Stimulated activated effector memory CD8-positive, alpha-beta T cell treated with anti-CD3 and anti-CD28 coated beads, Interleukin-12 subunit alpha, Interleukin-12 subunit beta, amount 100 ng/mL, for 72 hours (primary cell): ENCODE measurements at regions not wholly inside any gene's neighbourhood (a gene's known extent, or its start where the extent isn't known, plus 50 kb on each side); places are given as distances from the start of the nearest gene placed in this dataset.
"Not testable (repeated sequence)": the region's sequence is repeated elsewhere in the genome, so short reads cannot be mapped to it uniquely, and the experiment has no call there.

ENCODE experiments used
- ATAC-seq: fragments of 150-1000 bp; cut with Tn5 transposase; 2 replicates; pipeline ENCODE4 v1.10.0; 2021
- DNase-seq, 2 donors: peaks; one replicate each; pipeline ENCODE4 v3.0.0; 2021 to 2022; ENCODE audit warnings: low spot score in 2 of 2
- H3K27ac Mint-ChIP-seq: one replicate; pipeline ENCODE4 v1.8.0; 2022; ENCODE audit warnings: mild to moderate bottlenecking, mixed read lengths
- H3K36me3 Mint-ChIP-seq: one replicate; pipeline ENCODE4 v1.8.0; 2022; ENCODE audit warnings: mild to moderate bottlenecking, mixed read lengths
- H3K4me1 Mint-ChIP-seq: one replicate; pipeline ENCODE4 v1.8.0; 2022; ENCODE audit warnings: mixed read lengths
- H3K4me3 Mint-ChIP-seq: one replicate; pipeline ENCODE4 v1.8.0; 2022; ENCODE audit warnings: mild to moderate bottlenecking, mixed read lengths
- H3K9me3 Mint-ChIP-seq: one replicate; pipeline ENCODE4 v1.8.0; 2022; ENCODE audit warnings: mixed read lengths

- Mint-ChIP-seq H3K4me1 (no peaks in the 10 kb centered on the region), H3K36me3 (no peaks in the 10 kb centered on the region)
These were observed 412.7 kb downstream of the MAFB start for GRCh38 chr20:40276301-40276700.

DNA sequence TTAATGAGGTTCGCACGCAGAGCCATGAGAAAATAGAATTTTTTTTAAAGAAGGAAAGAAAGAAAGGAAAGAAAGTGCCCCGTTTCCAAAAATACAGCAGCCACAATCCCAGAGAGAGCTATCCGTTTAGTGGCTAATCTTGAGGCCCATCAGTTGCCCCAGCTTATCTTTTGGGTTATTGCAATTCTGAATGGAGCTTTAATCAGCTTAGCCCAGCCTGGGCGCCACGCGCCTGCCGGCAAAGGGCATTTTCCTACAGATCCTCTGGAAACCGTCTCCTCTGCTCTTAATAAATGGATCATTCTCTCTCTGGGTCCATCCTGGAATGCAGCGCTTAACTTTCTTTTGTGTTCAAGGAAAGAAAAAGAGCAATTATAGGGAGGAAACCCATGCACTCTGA is 413.3 kb downstream of the MAFB start:
- no peak for ATAC-seq
- Mint-ChIP-seq H3K4me3 (no peak overlapping the region), H3K36me3 (no peaks in the 10 kb centered on the region), H3K9me3 (no peaks in the 10 kb centered on the region), H3K4me1 (no peaks in the 10 kb centered on the region), H3K27ac (no peak overlapping the region)
- DNase-seq = no peak

More at GRCh38 chr20:40276301-40276700, 412.7 kb downstream of the MAFB start:
- no peak for ATAC-seq
- Mint-ChIP-seq H3K9me3 (no peaks in the 10 kb centered on the region), H3K27ac (no peak overlapping the region), H3K4me3 (no peak overlapping the region)
- no peak for DNase-seq

GRCh38 chr20:40274912-40275533 is 414.0 kb downstream of the MAFB start:
- Mint-ChIP-seq H3K27ac (no peak overlapping the region), H3K36me3 (no peaks in the 10 kb centered on the region), H3K4me1 (no peaks in the 10 kb centered on the region), H3K9me3 (no peaks in the 10 kb centered on the region), H3K4me3 (no peak overlapping the region)
- DNase-seq (no peak), ATAC-seq (no peak)

- not testable (repeated sequence) for ATAC-seq, H3K4me1 Mint-ChIP-seq, DNase-seq, H3K9me3 Mint-ChIP-seq, H3K4me3 Mint-ChIP-seq, H3K27ac Mint-ChIP-seq, H3K36me3 Mint-ChIP-seq
These were observed 419.8 kb downstream of the MAFB start for GRCh38 chr20:40269274-40269673.

DNA sequence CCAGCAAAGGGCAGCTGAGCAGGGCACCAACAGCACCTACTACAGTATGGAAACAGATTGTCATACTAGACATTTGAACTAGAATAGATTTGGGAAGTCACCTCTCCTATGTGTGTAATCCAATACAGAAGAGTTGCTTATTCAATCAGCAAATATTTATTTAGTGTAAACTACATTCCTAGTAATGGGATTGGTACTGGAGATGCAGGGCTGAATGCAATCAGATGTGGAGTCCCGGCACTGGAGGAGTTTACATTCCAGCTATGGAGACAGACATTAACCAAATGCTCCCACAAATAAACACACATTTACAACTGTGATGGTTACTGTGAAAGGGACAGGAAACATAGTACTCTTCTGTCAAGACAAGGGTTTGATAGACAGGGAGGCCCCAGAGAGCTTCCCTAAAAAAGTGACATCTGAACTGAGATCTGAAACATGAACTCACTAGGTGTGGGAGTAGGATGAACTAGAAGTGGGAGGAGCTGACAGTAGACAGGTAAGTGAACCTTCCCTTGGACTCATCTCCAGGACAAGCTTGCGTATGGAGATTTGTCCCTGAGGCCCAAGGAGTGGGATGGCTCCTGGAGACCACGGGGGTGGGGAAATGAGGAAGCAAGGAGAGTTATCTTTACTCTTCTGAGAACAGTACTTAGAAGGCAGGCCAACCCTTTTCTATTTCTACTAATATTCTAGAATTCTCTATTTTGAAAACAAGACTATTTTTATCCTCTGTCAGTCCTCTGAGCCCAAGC is 420.5 kb downstream of the MAFB start:
- H3K27ac Mint-ChIP-seq = no peak overlapping the region
- DNase-seq (no peak), ATAC-seq (peak; percentile 13)
- no peaks in the 10 kb centered on the region for H3K4me1 Mint-ChIP-seq
- H3K9me3 Mint-ChIP-seq = no peaks in the 10 kb centered on the region
- no peaks in the 10 kb centered on the region for H3K36me3 Mint-ChIP-seq
- H3K4me3 Mint-ChIP-seq = no peak overlapping the region

- Mint-ChIP-seq H3K9me3 (no peaks in the 10 kb centered on the region), H3K36me3 (no peaks in the 10 kb centered on the region), H3K4me3 (no peak overlapping the region), H3K4me1 (no peaks in the 10 kb centered on the region), H3K27ac (no peak overlapping the region)
- no peak for DNase-seq
- ATAC-seq = no peak
These were observed 423.1 kb downstream of the MAFB start for GRCh38 chr20:40265825-40266533.

DNA sequence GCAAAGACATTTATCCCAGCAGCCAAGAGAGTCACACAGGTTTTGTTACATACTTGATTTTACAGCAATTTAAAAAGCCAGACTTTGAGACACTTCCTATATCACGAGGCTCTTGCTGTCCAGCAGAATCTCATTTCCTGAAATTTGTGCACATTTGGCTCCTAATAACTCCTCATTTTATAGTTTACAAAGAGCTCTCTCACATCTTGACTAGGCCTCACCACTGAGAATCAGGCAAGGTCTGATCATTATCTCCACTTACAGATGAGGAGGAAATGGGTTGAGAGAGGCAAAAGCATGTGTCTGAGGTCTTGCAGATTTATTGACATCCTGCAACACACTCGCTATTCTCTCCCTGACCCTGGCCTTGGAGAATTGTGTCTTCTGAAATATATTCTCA is 426.8 kb downstream of the MAFB start:
- ATAC-seq (no peak), DNase-seq (no peak)
- Mint-ChIP-seq H3K9me3 (no peaks in the 10 kb centered on the region), H3K4me1 (no peaks in the 10 kb centered on the region), H3K4me3 (no peak overlapping the region), H3K36me3 (no peaks in the 10 kb centered on the region), H3K27ac (no peak overlapping the region)

GRCh38 chr20:40258931-40259330 is 430.1 kb downstream of the MAFB start:
- ATAC-seq = no peak
- DNase-seq = no peak
- no peaks in the 10 kb centered on the region for H3K36me3 Mint-ChIP-seq
- H3K9me3 Mint-ChIP-seq = no peaks in the 10 kb centered on the region
- no peaks in the 10 kb centered on the region for H3K4me1 Mint-ChIP-seq
- H3K27ac Mint-ChIP-seq = no peak overlapping the region
- no peak overlapping the region for H3K4me3 Mint-ChIP-seq

DNA sequence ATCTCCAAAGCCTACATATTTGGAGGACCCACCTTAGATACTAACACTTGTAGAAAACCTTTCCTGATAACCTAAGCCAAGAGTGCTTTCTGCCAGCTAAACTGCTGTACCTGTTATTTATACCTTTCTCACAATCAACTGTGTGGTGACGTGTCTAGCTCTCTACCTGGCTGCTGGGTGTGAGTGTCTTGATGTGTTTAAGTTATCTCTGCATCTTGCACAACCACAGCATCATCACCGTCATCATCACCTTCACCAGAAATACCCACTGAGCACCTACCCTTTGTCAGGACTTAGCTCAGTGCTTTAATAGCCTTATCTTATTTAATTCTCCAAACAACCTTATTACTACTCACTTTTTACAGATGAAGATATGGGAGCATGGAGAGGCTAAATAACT is 431.3 kb downstream of the MAFB start:
- no peak for DNase-seq
- ATAC-seq = no peak
- no peak overlapping the region for H3K27ac Mint-ChIP-seq
- H3K9me3 Mint-ChIP-seq = no peaks in the 10 kb centered on the region
- no peaks in the 10 kb centered on the region for H3K36me3 Mint-ChIP-seq
- no peaks in the 10 kb centered on the region for H3K4me1 Mint-ChIP-seq
- H3K4me3 Mint-ChIP-seq = no peak overlapping the region

DNA sequence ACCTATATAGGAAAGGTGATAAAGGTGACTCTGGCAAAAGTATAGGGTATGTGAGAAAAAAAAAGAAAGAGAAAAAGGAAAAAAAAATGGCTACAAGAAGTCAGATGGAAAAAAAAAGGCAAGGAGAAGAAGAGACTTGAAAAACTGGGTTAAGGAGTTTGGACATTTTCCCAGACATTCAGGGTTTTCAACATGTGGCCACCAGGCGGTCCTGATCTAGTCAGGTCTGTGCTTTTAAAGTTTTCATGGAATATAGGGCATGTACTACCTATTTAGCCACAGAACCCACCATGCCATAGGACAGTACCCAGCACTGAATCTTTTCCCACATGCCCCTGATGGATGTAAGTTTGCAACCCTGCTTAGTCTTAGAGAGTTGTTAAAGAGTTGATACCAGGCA is 433.7 kb downstream of the MAFB start:
- Mint-ChIP-seq H3K27ac (no peak overlapping the region), H3K36me3 (no peaks in the 10 kb centered on the region), H3K4me3 (no peak overlapping the region), H3K9me3 (peaks cover 3% of the 10 kb centered on the region), H3K4me1 (no peaks in the 10 kb centered on the region)
- DNase-seq (no peak), ATAC-seq (no peak)

DNA sequence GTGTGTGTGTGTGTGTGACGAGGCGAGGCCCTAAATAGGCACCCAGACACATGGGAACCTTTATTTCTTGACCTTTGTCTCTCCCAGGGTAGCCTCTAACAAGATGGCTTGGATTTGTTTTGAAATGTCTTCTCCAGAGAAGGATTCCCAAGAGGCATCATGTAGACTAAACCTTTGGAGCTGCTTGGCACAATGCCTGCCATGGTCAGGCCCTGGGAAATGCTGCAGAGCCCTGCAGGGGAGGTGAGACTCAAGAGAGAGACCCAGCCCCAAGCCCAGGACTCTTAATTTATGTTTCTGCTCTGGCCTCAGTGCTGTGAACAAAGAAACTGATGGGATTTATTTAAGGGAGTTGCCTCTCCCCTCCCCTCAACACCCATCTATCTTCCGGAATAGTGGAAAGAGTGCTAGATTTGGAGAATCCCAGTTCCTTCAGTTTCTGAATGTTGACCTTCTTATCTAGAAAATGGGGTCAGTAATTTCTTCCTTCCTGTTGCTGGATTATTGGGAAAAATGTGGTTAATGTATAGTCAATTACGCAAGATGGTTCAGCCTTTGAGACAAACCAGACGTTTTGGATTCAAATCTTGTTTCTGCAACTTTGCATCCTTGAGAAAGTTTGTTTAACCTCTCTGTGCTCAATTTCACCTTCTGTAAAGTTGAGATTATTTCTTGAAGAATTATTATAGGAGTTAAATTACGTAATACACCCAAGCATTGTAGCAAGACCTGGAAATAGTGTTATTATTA is 434.8 kb downstream of the MAFB start:
- Mint-ChIP-seq H3K4me3 (no peak overlapping the region), H3K9me3 (peaks cover 3% of the 10 kb centered on the region), H3K27ac (no peak overlapping the region), H3K36me3 (no peaks in the 10 kb centered on the region), H3K4me1 (no peaks in the 10 kb centered on the region)
- no peak for ATAC-seq
- no peak for DNase-seq

DNA sequence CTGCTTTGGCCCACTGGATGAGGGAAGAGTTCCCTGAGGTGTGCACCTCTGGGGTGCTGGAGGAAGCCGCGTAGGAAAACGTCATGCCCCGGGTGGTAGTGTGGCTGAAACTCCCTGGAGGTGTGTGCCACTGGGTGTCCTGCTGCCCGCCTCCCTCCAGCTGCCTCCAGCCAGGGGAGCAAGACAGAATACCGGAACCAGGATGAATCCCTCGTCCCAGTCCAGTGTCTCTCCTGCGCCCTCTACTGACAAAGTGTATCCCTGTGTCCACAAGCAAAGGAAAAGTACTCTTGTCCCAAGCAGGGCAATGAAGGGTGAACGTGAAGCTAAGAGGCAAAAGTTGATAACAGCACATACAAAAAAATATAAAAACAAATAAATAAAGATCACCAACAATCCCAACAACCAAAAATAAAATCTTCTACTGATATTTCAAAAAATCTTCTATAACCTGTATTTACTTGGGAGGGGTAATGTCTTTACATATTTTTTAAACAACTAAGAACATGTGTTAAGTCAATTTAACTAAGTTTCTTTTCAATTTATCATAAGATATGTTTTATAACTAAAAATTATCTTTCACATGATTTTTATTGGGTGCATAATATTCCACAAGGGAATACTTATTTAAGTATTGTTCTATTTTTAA is 437.6 kb downstream of the MAFB start:
- H3K27ac Mint-ChIP-seq = no peak overlapping the region
- ATAC-seq (no peak), DNase-seq (no peak)
- H3K9me3 Mint-ChIP-seq = peaks cover 3% of the 10 kb centered on the region
- no peaks in the 10 kb centered on the region for H3K4me1 Mint-ChIP-seq
- H3K36me3 Mint-ChIP-seq = no peaks in the 10 kb centered on the region
- H3K4me3 Mint-ChIP-seq = no peak overlapping the region

DNA sequence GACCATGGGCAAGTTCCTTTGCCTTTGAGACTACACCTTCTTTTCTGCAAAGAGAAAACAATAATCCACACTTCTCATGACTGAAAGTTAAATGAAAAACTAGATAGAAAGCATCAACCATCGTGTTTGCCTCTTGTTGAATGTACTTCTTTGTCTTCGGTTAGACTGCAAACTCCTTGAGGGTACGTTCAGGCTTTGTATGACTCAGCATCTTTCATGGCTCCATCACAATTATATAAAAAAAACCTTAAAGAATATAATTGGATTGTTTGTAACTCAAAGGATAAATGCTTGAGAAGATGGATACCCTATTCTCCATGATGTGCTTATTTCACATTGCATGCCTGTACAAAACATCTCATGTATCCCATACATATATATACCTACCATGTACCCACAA is 439.2 kb downstream of the MAFB start:
- H3K4me1 Mint-ChIP-seq = no peaks in the 10 kb centered on the region
- H3K36me3 Mint-ChIP-seq = no peaks in the 10 kb centered on the region
- ATAC-seq (no peak), DNase-seq (no peak)
- no peak overlapping the region for H3K4me3 Mint-ChIP-seq
- peaks cover 3% of the 10 kb centered on the region for H3K9me3 Mint-ChIP-seq
- H3K27ac Mint-ChIP-seq = no peak overlapping the region

- Mint-ChIP-seq H3K4me1 (no peaks in the 10 kb centered on the region), H3K9me3 (peaks cover under 1% of the 10 kb centered on the region), H3K36me3 (no peaks in the 10 kb centered on the region), H3K4me3 (no peak overlapping the region), H3K27ac (no peak overlapping the region)
- DNase-seq = no peak
- no peak for ATAC-seq
These were observed 443.2 kb downstream of the MAFB start for GRCh38 chr20:40245829-40246228.

GRCh38 chr20:40244286-40244685 is 444.8 kb downstream of the MAFB start:
- no peak overlapping the region for H3K4me3 Mint-ChIP-seq

More at GRCh38 chr20:40244286-40244685, 444.8 kb downstream of the MAFB start:
- ATAC-seq = no peak
- no peak overlapping the region for H3K27ac Mint-ChIP-seq
- DNase-seq = no peak
- no peaks in the 10 kb centered on the region for H3K36me3 Mint-ChIP-seq
- no peaks in the 10 kb centered on the region for H3K4me1 Mint-ChIP-seq
- no peaks in the 10 kb centered on the region for H3K9me3 Mint-ChIP-seq
